ENCODE measurements at regions not wholly inside any gene's neighbourhood (a gene's known extent, or its start where the extent isn't known, plus 50 kb on each side); places are given as distances from the start of the nearest gene placed in this dataset.

DNA sequence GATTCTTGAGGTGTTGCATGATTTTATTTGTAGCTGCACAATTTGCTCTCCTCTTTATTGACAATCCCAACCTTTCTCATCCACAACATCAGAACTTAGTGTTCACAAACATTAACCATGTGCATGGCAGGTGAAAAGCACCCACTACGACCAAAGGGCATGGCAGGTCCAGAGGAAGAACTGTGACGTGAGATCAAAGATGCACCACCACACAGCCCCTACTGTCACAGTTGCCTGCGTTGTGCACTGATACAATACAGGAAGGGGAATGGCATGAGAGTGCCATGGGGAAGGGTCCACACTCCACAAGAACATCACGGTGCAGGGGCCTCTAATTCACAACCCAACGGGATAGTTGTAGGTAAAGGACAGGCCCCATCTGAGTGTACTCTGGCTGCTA is 217.1 kb upstream of the PFKP start:
- DNase-seq: no peak

GRCh38 chr10:2844925-2845324 is 222.4 kb upstream of the PFKP start:
- DNase-seq: no peak

- peak in 1 of 2 experiments; percentile 6 for DNase-seq
Measured at GRCh38 chr10:2839081-2839725, 228.1 kb upstream of the PFKP start.

DNA sequence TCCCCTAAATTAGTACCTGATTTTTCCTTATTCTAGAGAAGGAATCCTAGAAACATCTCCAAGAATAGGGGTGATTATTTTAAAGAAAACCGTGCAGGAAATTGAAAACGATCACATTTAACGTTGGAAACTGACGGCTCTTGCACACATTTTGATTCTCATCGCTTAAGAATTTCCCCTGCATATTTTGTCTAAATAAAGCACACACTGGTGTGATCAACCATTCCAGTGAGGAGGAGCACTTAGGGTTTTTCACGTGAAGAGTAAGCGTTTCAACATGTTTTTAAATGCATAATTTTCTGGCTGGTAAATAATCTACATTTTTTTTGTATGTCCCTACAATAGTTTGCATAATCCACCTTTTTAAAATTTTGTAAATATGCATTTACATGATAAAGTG is 229.7 kb upstream of the PFKP start:
- DNase-seq: no peak

GRCh38 chr10:2836921-2837662 is 230.3 kb upstream of the PFKP start:
- no peak for DNase-seq

GRCh38 chr10:2834214-2834613 is 233.1 kb upstream of the PFKP start:
- no peak for DNase-seq

DNA sequence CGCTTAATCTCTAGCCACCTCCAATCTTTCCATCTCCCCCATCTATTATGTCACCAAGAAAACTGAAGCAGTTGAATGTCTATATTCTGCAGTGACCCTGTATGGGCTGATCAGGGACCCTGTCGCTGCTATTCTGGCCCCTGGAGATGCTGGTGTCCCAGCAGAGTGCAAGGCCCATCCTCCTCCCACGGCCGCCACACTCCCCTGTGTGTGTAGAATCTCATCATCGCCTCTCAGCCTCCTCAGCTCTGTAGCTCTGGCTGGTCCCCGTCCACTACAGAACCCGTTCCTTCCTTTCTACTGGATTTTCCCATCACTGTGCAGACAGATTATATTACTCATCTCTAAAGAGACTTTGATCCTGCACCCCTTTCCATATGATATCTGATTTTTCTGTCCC is 235.8 kb upstream of the PFKP start:
- DNase-seq: no peak

GRCh38 chr10:2828741-2829140 is 238.6 kb upstream of the PFKP start:
- no peak for DNase-seq

DNA sequence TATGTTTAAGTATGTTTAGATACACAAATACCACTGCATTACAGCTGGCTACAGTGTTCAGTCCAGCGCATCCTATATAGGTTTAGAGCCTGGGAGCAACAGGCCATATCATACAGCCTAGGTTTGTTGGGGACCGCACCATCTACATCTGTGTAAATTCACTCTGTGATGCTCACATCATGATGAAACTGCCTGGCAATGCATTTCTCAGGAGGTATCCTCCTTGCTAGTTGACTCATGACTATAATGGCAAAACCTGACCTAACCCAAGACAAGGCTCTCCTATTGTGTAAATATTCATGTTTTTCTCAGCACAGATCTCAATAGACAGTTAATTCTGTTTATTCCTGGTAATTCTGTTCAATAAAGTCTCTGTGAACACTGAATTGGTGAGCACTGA is 240.7 kb upstream of the PFKP start:
- no peak for DNase-seq

GRCh38 chr10:2825841-2826240 is 241.5 kb upstream of the PFKP start:
- DNase-seq: no peak

- no peak for DNase-seq
Measured at GRCh38 chr10:2817940-2818636, 249.3 kb upstream of the PFKP start.

DNA sequence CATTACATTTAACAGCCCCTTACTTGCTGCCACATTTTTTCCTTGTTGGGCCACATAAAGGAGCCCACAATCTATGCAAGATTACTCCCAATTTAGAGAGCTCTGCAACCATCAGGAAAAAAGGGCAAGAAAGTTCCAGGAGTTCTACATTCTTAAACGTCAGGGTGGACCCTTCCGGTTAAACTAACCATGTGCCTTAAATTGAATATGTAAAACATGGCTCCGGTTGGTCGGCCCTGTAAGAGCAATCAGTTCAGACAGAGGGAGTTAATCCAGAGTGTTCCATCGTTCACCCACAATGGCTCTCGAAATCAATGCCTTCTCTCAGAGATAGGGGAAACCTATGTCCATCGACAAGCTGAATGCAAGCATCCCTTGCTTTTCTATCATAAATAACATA is 253.7 kb upstream of the PFKP start:
- no peak for DNase-seq

DNA sequence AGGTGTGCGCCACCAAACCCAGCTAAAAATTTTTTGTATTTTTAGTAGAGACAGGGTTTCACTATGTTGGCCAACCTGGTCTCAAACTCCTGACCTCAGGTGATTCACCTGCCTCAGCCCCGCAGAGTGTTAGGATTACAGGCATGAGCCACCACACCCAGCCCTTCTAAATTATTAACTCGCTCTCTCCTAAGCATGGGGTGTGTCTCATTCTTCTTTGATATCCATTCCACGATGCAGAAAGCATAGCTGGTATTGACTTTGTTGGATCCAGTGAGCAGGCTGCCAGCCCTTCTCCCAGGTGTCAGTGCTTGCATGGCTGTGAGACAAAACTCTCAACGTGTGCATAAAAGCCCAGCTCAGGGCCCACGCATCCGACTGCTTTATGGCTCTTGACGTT is 254.1 kb upstream of the PFKP start:
- DNase-seq: no peak

GRCh38 chr10:2812631-2813030 is 254.7 kb upstream of the PFKP start:
- no peak for DNase-seq

DNA sequence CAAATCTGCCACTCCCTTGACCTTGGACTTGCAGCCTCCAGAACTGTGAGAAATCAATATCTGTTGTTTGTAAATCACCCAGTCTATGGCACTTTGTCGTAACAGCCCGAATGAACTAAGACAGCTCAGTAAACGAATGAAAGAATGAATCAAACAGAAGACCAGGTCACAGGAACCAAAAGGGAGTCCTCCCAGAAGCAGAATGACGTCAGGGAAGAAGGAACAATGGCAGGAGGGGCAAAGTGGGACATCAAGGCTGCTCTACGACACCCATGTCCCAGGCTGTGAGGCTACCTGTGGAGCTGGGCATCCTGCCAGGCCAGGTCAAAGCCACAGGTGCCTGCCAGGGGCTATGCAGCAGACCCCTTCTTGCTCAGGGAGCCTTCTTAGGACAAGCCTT is 267.2 kb upstream of the PFKP start:
- DNase-seq: no peak

- peak; percentile 33 to 78 for DNase-seq
Measured at GRCh38 chr10:2798336-2799022, 268.9 kb upstream of the PFKP start.

DNA sequence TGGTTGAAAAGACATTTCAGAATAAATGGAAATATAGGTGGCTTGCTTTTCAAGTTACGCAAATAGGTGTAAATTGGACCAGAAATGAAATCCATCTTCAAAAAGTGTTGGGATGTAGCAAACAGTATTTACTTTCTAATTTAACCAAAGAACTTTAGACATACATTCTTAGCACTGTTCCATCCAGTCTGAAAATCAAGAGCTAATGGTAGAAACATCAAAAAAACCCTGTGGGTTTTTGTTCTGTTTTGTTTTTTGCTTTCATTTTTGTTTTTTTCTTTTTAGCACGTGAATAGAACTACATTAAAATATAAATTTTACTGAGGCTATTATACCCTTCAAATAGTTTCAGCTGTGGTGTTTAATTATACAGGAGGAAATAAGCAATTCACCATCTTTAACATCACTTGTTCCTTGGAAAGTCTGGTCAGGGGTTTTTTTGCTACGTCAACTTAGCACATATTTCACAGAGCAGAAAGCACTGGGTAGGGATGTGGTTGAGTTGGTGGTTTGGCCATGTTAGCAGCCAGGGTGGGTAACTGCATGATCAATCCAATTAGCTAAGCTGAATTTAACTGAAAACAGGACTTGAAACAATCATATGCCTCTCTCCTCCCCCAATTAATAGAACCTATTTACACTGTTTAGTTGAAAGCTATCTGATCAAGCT is 275.4 kb upstream of the PFKP start:
- DNase-seq: no peak

GRCh38 chr10:2790396-2791188 is 276.8 kb upstream of the PFKP start:
- DNase-seq: no peak

DNA sequence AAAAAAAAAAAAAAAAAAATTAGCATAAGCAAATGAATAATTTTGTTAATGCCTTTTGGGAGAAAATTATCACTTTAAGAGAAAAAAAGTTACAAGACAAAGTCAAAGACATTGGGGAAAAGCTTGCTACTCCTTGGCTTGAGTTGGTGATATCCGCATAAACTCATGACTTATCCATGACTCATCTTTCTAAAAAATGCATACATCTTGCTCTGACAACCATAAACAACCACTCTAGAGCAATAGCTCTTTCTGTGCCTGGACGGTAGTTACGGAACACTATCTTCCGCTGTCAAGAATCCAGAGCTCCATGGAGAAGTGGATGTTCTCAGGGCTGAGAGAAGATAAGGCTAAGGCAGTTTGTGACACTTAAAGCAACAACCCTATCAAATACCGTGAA is 281.1 kb upstream of the PFKP start:
- DNase-seq: no peak

DNA sequence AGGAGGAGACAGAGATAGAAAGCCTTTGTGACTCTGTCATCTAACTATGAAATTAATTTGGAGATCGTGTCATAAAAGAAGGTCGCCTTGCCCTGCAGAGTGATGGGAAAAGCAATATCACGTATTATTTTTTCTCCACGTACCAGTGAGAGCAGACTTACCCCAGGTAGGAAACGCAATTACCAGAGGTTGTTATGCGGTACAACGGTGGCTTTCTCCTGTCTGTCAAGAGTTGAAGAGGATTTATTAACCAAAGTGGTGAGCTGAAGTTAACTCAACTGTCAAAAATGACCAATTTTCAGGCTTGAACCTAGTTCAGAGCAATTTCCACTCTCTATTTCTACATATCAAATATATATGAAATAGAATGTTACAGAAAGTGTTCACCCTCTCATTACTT is 282.6 kb upstream of the PFKP start:
- no peak for DNase-seq

DNA sequence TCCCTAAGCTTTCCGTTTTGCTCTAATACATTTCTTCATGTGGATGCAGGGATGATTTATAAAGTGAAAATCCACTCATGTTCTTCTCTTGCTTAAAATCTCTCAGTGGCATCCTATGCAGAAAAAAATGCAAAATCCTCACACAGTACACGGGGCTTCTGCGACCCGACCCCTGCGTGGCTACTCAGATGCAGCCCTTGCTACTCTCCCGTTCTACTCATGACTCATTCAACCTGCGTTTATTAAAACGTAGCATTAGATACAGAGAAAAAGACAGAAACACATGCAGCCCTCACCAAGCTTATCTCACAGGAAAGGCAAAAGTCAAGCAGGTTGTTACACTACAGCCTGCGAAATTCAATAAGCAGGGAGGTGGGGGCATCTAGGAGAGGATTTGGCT is 284.4 kb upstream of the PFKP start:
- no peak for DNase-seq

DNA sequence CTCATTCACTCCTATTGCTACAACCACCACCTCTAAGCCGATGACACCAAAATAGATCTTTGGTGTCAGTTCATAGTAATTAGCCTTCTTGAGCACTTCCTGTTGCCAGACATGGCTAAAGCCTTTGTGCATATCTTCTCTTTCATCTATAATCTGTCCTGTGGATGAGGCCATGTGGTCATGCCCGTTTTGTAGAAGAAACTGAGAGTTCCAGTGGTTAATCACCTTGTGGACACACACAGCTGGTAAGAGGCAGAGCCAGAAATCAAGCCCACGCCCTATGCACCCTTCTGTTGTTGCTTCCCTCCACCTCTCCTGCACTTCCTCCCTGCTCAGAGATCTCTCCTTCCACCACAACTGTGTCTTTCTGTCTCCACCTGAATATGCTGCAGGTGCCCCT is 285.1 kb upstream of the PFKP start:
- no peak for DNase-seq
